Dedifferentiated amniotic fluid mesenchymal stem cell (primary cell): ENCODE measurements at regions not wholly inside any gene's neighbourhood (a gene's known extent, or its start where the extent isn't known, plus 50 kb on each side); places are given as distances from the start of the nearest gene placed in this dataset.
A peak's percentile ranks its signal among the peaks of the same experiment; 100 is the strongest.
"Not testable (repeated sequence)": the region's sequence is repeated elsewhere in the genome, so short reads cannot be mapped to it uniquely, and the experiment has no call there.

Experiments used
- DNase-seq: peaks from one replicate; pipeline ENCODE4 v3.0.0-alpha.2; 2016; ENCODE audit errors: extremely low spot score

- DNase-seq: no peak
These were observed 328.7 kb downstream of the UTRN start for GRCh38 chr6:144613859-144614258.

- no peak for DNase-seq
These were observed 330.7 kb downstream of the UTRN start for GRCh38 chr6:144615870-144616269.

GRCh38 chr6:144617191-144617590 is 332.1 kb downstream of the UTRN start:
- no peak for DNase-seq

DNA sequence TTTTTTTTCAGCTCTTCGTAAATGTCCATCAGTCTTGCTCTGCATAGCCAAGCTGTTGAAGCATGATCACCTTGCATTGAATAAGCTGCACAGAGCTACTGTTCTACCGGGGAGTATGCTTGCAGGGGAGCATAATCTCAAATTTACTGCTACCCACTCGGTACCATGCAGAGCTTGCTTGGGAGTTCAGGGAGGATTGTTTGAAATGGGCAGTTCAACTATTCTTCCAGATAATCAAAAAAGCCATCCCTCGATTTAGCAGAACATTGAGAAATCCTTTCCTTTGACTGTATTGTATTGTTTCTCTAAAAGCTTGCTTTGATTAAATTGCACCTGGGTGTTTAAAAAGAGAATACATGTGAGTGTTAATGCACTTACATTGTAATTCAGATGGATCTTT is 332.6 kb downstream of the UTRN start:
- no peak for DNase-seq

GRCh38 chr6:144619966-144620365 is 334.8 kb downstream of the UTRN start:
- no peak for DNase-seq

DNA sequence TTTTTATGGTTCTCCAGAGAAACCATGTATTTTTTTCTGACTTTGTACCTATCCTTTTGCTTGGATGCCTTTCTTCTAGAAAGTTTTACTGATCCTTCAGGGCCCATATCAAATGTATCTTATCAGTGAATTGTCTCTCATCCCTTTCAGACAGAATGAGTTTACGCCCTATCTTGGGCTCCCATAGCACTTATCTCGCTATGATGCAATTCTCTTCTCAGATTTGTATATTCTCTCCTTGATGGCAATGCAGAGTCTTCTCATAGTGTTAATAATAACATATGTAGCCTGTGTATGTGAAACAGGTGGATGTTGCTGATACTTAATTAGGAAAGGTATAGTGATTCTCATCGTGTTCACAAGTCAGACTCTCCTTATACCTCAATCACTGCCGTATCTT is 336.2 kb downstream of the UTRN start:
- DNase-seq: no peak

- no peak for DNase-seq
These were observed 339.1 kb downstream of the UTRN start for GRCh38 chr6:144624246-144624645.

DNA sequence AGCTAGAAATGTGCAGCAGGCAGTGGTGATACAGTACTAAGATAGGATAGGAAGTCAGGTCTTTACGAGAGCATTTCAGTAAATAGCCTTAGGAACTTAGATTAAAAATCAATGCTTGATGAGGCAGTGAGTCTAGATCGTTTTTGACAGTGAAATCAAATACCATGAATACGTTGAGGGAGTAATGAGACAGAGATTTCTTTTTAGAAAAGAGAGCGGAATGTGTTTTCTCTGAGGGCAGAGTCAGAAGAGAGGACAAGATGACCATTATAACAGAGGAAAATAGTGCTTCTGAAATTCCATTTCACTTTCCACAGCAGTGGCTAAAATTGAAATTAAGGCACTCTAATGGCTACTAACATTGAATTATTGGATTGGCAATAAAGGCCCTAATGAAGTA is 339.6 kb downstream of the UTRN start:
- DNase-seq: no peak

DNA sequence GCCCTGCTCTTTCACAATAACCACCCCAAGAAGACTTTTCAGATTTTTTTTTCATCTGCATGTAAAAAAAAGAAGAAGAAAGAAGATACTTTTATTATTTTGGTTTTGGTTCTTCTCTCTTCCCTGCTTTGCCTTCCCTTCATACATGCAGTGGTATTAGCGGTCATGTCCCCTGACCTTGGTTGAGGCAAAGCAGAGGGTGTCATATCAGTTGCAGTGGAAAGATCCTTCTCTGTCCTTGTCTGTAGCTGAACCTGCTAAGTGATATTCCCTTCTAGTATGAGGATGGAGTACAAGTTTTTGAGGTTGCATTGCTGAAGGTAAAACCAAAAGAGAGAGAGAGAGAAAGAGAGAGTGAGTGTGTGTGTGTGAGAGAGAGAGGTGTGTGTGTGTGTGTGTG is 345.7 kb downstream of the UTRN start:
- DNase-seq: no peak

DNA sequence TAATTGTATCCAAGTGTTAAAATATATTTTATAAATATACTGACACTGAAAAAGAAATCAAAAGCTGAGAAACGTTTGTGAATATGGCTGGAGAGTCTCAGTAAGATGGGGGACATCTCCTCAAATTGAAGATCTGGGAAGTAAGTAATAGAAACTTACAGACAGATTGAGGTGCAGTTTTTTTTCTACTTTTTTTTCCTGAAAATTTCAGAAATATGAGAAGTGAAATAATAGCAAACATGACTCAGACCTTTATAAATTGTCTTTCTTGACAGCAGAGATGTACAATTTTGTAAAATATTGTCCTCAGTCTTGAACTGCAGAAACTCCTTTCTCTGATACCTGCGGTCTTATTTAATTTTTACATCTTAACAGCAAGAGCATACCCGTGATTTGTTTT is 347.1 kb downstream of the UTRN start:
- no peak for DNase-seq

DNA sequence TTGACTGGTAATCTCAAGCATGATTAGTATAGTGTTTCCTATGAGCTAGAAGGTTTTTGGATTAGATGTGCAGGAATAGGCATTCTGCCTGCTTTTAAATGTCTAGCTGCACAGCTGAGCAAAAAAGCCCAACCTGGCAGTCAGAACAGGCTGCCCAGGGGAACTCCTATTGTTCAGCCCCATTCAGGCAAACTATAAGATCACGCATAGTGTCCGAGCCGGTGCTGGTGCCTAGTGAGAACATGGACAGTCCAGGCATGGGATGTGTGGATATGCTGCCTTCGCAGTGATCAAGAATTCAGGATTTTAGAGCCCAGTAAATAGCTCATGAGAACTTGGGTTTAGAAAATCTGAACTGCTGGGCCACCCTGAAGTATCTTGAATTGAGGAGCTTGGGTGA is 348.8 kb downstream of the UTRN start:
- DNase-seq: no peak

GRCh38 chr6:144634371-144634770 is 349.2 kb downstream of the UTRN start:
- DNase-seq: no peak

DNA sequence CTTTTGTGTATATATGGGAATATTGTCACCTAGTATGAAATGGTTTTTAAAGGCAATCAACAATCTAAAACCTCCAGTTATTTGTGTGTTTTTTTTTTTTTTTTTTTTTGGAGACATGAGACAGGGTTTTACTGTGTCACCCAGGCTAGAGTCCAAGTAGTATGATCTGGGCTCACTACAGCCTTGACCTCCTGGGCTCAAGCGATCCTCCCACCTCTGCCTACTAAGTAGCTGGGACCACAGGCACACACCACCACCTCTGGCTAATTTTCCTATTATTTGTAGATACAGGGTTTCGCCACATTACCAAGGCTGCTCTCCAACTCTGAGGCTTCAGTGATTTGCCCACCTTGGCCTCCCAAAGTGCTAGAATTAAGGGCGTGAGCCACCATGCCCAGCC is 349.9 kb downstream of the UTRN start:
- no peak for DNase-seq

DNA sequence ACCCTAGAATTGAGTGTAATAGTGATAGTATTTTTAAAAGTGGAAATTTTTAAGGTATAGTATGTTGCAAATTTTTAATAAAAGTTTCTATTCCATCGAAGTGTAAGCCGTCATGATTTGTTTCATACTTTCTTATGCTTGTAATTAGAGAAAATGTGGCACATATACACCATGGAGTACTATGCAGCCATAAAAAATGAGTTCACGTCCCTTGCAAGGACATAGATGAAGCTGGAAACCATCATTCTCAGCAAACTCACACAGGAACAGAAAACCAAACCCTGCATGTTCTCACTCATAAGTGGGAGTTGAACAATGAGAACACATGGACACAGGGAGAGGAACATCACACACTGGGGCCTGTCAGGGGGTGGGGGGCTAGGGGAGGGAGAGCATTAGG is 350.9 kb downstream of the UTRN start:
- not testable (repeated sequence) for DNase-seq

- DNase-seq: no peak
These were observed 352.4 kb downstream of the UTRN start for GRCh38 chr6:144637541-144637940.

GRCh38 chr6:144639654-144640053 is 354.5 kb downstream of the UTRN start:
- no peak for DNase-seq

DNA sequence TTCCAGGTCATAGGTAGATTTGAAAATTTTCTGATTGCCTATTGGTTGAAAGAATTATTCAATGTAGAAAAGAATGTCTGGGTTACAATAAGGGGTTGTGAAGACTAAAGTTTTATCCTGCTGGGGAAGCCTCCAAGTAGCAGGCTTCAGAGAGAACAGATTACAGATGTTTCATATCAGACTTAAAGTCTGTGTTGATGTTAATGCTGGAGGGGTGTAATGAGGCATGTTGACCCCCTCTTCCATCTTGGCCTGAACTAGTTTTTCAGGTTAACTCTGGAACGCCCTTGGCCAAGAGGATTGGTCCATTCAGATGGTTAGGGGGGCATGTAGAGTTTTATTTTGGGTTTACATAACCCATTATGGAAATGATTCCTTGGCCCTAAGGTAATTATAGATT is 356.2 kb downstream of the UTRN start:
- DNase-seq: no peak

GRCh38 chr6:144644776-144645175 is 359.6 kb downstream of the UTRN start:
- DNase-seq: no peak

- peak; percentile 33 for DNase-seq
These were observed 361.2 kb downstream of the UTRN start for GRCh38 chr6:144646093-144647056.

DNA sequence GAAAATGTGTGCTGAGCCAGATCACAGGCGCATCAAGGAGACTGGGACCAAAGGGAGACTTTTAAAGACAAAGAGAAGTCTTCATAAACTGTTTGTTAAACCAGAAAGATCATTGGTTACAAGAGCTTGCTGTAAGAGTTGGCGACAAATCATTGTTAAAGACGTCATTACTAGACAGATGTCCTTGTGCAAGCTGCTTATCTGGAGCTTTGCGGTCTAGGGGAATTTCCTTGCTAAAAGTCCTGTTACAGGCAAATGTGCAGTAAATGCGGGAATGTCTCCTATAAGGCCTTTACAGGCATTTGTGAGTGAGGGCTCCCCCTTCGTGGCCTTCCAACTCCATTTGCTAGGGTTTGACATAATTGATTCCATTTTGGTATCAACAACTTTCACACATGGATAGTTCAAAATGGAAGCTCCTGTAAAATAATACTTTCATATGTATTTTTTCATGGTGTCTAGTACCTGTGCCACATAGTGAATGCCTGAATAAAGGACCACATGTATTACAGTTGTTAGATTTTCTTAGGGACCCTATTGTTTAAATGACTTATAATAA is 362.4 kb downstream of the UTRN start:
- DNase-seq: no peak

DNA sequence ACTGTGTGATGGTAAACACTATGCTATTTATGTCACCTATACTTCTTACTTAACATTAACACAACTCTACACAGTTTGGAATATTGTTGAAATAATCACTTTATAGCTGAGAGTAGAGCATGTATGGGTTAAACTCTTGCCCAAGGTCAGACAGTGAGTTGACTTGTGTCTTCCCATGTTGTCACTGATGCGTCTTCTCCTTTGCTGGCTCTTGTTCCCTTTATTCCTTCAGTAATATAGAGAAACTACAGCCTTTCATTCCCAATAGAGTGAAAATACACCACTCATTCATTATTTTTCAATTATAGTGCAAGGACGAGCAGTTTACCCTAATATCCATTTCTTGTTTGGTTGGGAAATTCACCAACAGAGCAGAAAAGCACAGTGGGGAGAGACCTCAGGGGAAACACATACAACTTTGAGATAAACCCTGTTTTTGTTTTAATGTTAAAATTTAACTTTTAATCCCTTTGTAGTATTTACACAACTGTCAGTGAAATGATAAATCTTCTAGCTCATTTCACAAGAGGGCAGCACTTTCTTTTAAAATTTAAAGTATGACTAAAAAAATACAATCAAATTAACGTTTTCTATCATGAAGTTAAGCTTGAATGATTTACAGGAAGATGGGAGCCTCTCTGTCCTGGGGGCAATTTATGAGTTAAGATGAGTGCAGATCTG is 363.0 kb downstream of the UTRN start:
- DNase-seq: no peak

DNA sequence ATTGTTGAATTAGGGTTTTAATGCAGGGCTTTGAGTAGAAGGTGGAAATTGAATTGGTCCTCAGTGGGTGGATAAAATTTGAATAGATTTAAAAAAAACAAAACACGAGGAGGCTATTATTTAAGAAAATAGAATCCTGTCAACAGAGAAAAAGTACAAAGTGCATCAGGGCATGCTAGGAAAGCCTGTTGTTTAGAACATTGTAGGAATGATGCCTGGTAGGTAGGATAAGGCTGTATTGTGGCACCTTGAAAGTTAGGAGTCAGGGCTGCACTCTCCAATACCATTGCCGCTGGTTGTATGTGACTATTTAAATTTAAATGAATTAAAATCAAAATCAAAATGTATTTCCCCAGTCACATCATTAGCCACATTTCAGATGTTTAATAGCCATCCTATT is 363.9 kb downstream of the UTRN start:
- DNase-seq: no peak

- DNase-seq: no peak
These were observed 366.1 kb downstream of the UTRN start for GRCh38 chr6:144651234-144651633.
